ENCODE measurements at regions not wholly inside any gene's neighbourhood (a gene's known extent, or its start where the extent isn't known, plus 50 kb on each side); places are given as distances from the start of the nearest gene placed in this dataset.

- TF ChIP-seq CTCF (IDR thresholded peaks at IDR 0.05) (no peak), EZH2 (IDR thresholded peaks at IDR 0.05) (no peak), EZH2phosphoT487 (IDR thresholded peaks at IDR 0.05) (no peak)
Measured at GRCh38 chr12:27164330-27165040, 79.6 kb upstream of the STK38L start.
